IgD-negative memory B cell (primary cell): ENCODE measurements at regions not wholly inside any gene's neighbourhood (a gene's known extent, or its start where the extent isn't known, plus 50 kb on each side); places are given as distances from the start of the nearest gene placed in this dataset.
"Not testable (repeated sequence)": the region's sequence is repeated elsewhere in the genome, so short reads cannot be mapped to it uniquely, and the experiment has no call there.

Source experiments
- H3K27ac Mint-ChIP-seq, 3 donors: one replicate each; pipeline ENCODE4 v1.8.0; 2020 to 2022; ENCODE audit warnings: mild to moderate bottlenecking in 3 of 3, mixed read lengths in 3 of 3, moderate library complexity in 1 of 3
- H3K27me3 Mint-ChIP-seq: one replicate; pipeline ENCODE4 v1.8.0; 2021; ENCODE audit warnings: mixed read lengths
- H3K36me3 Mint-ChIP-seq: one replicate; pipeline ENCODE4 v1.8.0; 2020; ENCODE audit warnings: mild to moderate bottlenecking, mixed read lengths
- H3K4me1 Mint-ChIP-seq, 3 donors: one replicate each; pipeline ENCODE4 v1.8.0; 2020 to 2022; ENCODE audit warnings: mixed read lengths in 3 of 3, mild to moderate bottlenecking in 1 of 3
- H3K4me3 Mint-ChIP-seq, 4 donors: one replicate each; pipeline ENCODE4 v1.8.0; 2020 to 2022; ENCODE audit warnings: mild to moderate bottlenecking in 4 of 4, mixed read lengths in 4 of 4, moderate library complexity in 3 of 4
- H3K9me3 Mint-ChIP-seq, 3 donors: one replicate each; pipeline ENCODE4 v1.8.0; 2020 to 2021; ENCODE audit warnings: mixed read lengths in 3 of 3, mild to moderate bottlenecking in 1 of 3

GRCh38 chr3:139219463-139219862 lies 124.4 kb upstream of the MRPS22 start:
- H3K27ac Mint-ChIP-seq = no peak overlapping the region
- no peak overlapping the region for H3K4me3 Mint-ChIP-seq
- peaks cover 5% of the 10 kb centered on the region for H3K27me3 Mint-ChIP-seq
- H3K9me3 Mint-ChIP-seq = peaks cover 0 to 2% (median 0%) of the 10 kb centered on the region in 3 donors
- H3K36me3 Mint-ChIP-seq = no peaks in the 10 kb centered on the region
- no peaks in the 10 kb centered on the region for H3K4me1 Mint-ChIP-seq

- peaks cover 0 to 2% (median 0%) of the 10 kb centered on the region in 3 donors for H3K9me3 Mint-ChIP-seq
- H3K4me3 Mint-ChIP-seq = no peak overlapping the region
- peak overlapping the region in 1 of 3 donors; percentile 41 for H3K27ac Mint-ChIP-seq
- H3K27me3 Mint-ChIP-seq = peaks cover 3% of the 10 kb centered on the region
- H3K36me3 Mint-ChIP-seq = no peaks in the 10 kb centered on the region
- H3K4me1 Mint-ChIP-seq = no peaks in the 10 kb centered on the region
These were observed 121.6 kb upstream of the MRPS22 start for GRCh38 chr3:139222100-139222657.

- H3K9me3 Mint-ChIP-seq = no peaks in the 10 kb centered on the region
- no peaks in the 10 kb centered on the region for H3K4me1 Mint-ChIP-seq
- no peak overlapping the region for H3K27ac Mint-ChIP-seq
- H3K27me3 Mint-ChIP-seq = peaks cover 1% of the 10 kb centered on the region
- no peak overlapping the region for H3K4me3 Mint-ChIP-seq
- no peaks in the 10 kb centered on the region for H3K36me3 Mint-ChIP-seq
These were observed 118.3 kb upstream of the MRPS22 start for GRCh38 chr3:139225548-139225947.

GRCh38 chr3:139226731-139227130 lies 117.1 kb upstream of the MRPS22 start:
- Mint-ChIP-seq H3K36me3 (no peaks in the 10 kb centered on the region), H3K27ac (no peak overlapping the region), H3K4me1 (no peaks in the 10 kb centered on the region), H3K9me3 (no peaks in the 10 kb centered on the region), H3K27me3 (peaks cover 1% of the 10 kb centered on the region), H3K4me3 (no peak overlapping the region)

- Mint-ChIP-seq H3K36me3 (no peaks in the 10 kb centered on the region), H3K27me3 (peaks cover 1% of the 10 kb centered on the region), H3K4me1 (no peaks in the 10 kb centered on the region), H3K4me3 (no peak overlapping the region), H3K27ac (no peak overlapping the region), H3K9me3 (no peaks in the 10 kb centered on the region)
These were observed 116.7 kb upstream of the MRPS22 start for GRCh38 chr3:139227165-139227564.

- H3K36me3 Mint-ChIP-seq = no peaks in the 10 kb centered on the region
- no peaks in the 10 kb centered on the region for H3K4me1 Mint-ChIP-seq
- H3K9me3 Mint-ChIP-seq = no peaks in the 10 kb centered on the region
- no peak overlapping the region for H3K4me3 Mint-ChIP-seq
- H3K27ac Mint-ChIP-seq = no peak overlapping the region
- H3K27me3 Mint-ChIP-seq = no peaks in the 10 kb centered on the region
These were observed 116.0 kb upstream of the MRPS22 start for GRCh38 chr3:139227827-139228226.

GRCh38 chr3:139230391-139230790 lies 113.4 kb upstream of the MRPS22 start:
- no peaks in the 10 kb centered on the region for H3K36me3 Mint-ChIP-seq
- H3K27ac Mint-ChIP-seq = no peak overlapping the region
- no peaks in the 10 kb centered on the region for H3K4me1 Mint-ChIP-seq
- no peaks in the 10 kb centered on the region for H3K9me3 Mint-ChIP-seq
- H3K4me3 Mint-ChIP-seq = no peak overlapping the region
- no peaks in the 10 kb centered on the region for H3K27me3 Mint-ChIP-seq

- Mint-ChIP-seq H3K27ac (no peak overlapping the region), H3K9me3 (no peaks in the 10 kb centered on the region), H3K4me1 (no peaks in the 10 kb centered on the region), H3K27me3 (no peaks in the 10 kb centered on the region), H3K36me3 (no peaks in the 10 kb centered on the region), H3K4me3 (no peak overlapping the region)
These were observed 112.1 kb upstream of the MRPS22 start for GRCh38 chr3:139231555-139232281.

GRCh38 chr3:139232341-139232740 lies 111.5 kb upstream of the MRPS22 start:
- not testable (repeated sequence) for H3K27me3 Mint-ChIP-seq, H3K4me1 Mint-ChIP-seq, H3K9me3 Mint-ChIP-seq, H3K4me3 Mint-ChIP-seq, H3K27ac Mint-ChIP-seq, H3K36me3 Mint-ChIP-seq

GRCh38 chr3:139234491-139234890 lies 109.3 kb upstream of the MRPS22 start:
- H3K27me3 Mint-ChIP-seq = no peaks in the 10 kb centered on the region
- H3K4me3 Mint-ChIP-seq = no peak overlapping the region
- no peaks in the 10 kb centered on the region for H3K4me1 Mint-ChIP-seq
- H3K36me3 Mint-ChIP-seq = no peaks in the 10 kb centered on the region
- H3K27ac Mint-ChIP-seq = peak overlapping the region in 1 of 3 donors; percentile 87
- H3K9me3 Mint-ChIP-seq = no peaks in the 10 kb centered on the region

- H3K4me3 Mint-ChIP-seq = no peak overlapping the region
- no peaks in the 10 kb centered on the region for H3K36me3 Mint-ChIP-seq
- H3K4me1 Mint-ChIP-seq = no peaks in the 10 kb centered on the region
- H3K27me3 Mint-ChIP-seq = no peaks in the 10 kb centered on the region
- H3K27ac Mint-ChIP-seq = peak overlapping the region in 1 of 3 donors; percentile 87
- H3K9me3 Mint-ChIP-seq = no peaks in the 10 kb centered on the region
These were observed 108.6 kb upstream of the MRPS22 start for GRCh38 chr3:139235192-139235591.

- Mint-ChIP-seq H3K27ac (no peak overlapping the region), H3K4me3 (no peak overlapping the region), H3K4me1 (no peaks in the 10 kb centered on the region), H3K9me3 (no peaks in the 10 kb centered on the region), H3K36me3 (no peaks in the 10 kb centered on the region), H3K27me3 (no peaks in the 10 kb centered on the region)
These were observed 107.5 kb upstream of the MRPS22 start for GRCh38 chr3:139236336-139236735.

GRCh38 chr3:139238281-139239030 lies 105.4 kb upstream of the MRPS22 start:
- Mint-ChIP-seq H3K27ac (no peak overlapping the region), H3K36me3 (no peaks in the 10 kb centered on the region), H3K4me1 (no peaks in the 10 kb centered on the region), H3K9me3 (no peaks in the 10 kb centered on the region), H3K27me3 (no peaks in the 10 kb centered on the region), H3K4me3 (no peak overlapping the region)

GRCh38 chr3:139239550-139239949 lies 104.3 kb upstream of the MRPS22 start:
- H3K4me1 Mint-ChIP-seq = no peaks in the 10 kb centered on the region
- H3K4me3 Mint-ChIP-seq = no peak overlapping the region
- peaks cover 2% of the 10 kb centered on the region for H3K27me3 Mint-ChIP-seq
- no peaks in the 10 kb centered on the region for H3K36me3 Mint-ChIP-seq
- no peaks in the 10 kb centered on the region for H3K9me3 Mint-ChIP-seq
- H3K27ac Mint-ChIP-seq = no peak overlapping the region

- no peaks in the 10 kb centered on the region for H3K4me1 Mint-ChIP-seq
- no peak overlapping the region for H3K27ac Mint-ChIP-seq
- no peaks in the 10 kb centered on the region for H3K36me3 Mint-ChIP-seq
- no peak overlapping the region for H3K4me3 Mint-ChIP-seq
- peaks cover 2% of the 10 kb centered on the region for H3K27me3 Mint-ChIP-seq
- H3K9me3 Mint-ChIP-seq = no peaks in the 10 kb centered on the region
These were observed 102.0 kb upstream of the MRPS22 start for GRCh38 chr3:139241783-139242182.

GRCh38 chr3:139243710-139244109 lies 100.1 kb upstream of the MRPS22 start:
- Mint-ChIP-seq H3K9me3 (no peaks in the 10 kb centered on the region), H3K27ac (no peak overlapping the region), H3K4me1 (no peaks in the 10 kb centered on the region), H3K36me3 (no peaks in the 10 kb centered on the region), H3K4me3 (no peak overlapping the region), H3K27me3 (peaks cover 2% of the 10 kb centered on the region)
